HG03175 (cell line): ENCODE measurements at regions not wholly inside any gene's neighbourhood (a gene's known extent, or its start where the extent isn't known, plus 50 kb on each side); places are given as distances from the start of the nearest gene placed in this dataset.

Source experiments
- ATAC-seq: cut with Tn5 transposase; IDR thresholded peaks from one replicate; pipeline ENCODE4 v1.9.1; 2021; ENCODE audit warnings: mild to moderate bottlenecking, moderate library complexity; ENCODE audit not compliant: unreplicated experiment

GRCh38 chr4:83664741-83665140, 128.8 kb downstream of the GPAT3 start:
- no peak for ATAC-seq

DNA sequence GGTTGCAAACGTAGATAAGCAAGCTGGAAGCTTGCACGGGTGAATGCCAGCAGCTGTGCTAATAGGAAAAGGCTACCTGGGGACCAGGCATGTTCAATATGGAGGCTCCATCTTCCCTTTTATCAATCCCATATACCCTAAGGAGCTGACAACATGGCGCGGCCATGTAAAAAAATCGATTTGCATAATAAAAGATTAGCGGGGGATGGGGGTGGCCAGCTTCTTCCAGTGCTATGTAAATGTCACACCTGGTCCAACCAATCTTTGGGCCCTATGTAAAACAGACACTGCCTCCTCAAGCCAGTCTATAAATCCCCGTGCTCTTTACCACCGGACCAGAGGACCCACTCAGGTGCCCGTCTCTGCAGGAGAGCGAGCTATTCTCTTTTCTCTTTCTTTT, 128.2 kb downstream of the GPAT3 start:
- ATAC-seq, result no peak

GRCh38 chr4:83662204-83662603, 126.3 kb downstream of the GPAT3 start:
- no peak for ATAC-seq

DNA sequence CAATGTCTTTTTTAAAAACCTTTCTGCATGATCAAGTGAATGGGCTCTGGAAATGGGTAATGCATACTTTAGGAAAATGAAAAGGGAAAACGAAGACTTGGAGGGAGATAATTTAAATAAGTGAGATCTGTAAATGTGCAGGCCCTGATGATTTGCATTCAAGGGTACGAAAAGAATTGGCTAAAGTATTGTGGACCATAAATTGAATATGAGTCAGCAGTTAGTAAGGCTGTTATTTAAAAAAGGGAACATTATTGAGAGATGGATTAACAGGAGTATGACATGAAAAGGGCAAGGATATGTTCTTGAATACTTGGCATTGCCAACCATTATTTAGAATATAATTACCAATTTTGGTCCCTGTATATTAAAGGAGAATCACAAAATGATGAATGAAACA, 125.5 kb downstream of the GPAT3 start:
- ATAC-seq, result no peak

DNA sequence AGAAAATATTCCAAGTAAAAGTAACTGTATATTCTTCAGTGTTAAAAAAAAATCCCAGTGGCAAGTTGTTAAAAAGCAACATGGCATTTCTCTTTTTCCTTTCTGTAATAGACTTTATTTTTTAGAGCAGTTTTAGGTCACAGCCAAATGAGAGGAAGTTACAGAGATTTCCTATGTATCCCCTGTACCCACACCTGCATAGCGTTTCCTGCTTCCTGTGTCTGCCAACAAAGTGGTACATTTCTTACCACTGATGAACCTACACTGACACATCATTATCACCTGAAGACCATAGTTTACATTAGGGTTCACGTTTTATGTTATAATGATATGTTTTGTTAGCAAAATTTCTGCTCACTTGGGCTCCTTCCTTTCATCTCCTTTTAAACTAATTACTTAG, 124.7 kb downstream of the GPAT3 start:
- no peak for ATAC-seq

- ATAC-seq, result no peak
Observed at GRCh38 chr4:83658806-83659205, 122.9 kb downstream of the GPAT3 start.

DNA sequence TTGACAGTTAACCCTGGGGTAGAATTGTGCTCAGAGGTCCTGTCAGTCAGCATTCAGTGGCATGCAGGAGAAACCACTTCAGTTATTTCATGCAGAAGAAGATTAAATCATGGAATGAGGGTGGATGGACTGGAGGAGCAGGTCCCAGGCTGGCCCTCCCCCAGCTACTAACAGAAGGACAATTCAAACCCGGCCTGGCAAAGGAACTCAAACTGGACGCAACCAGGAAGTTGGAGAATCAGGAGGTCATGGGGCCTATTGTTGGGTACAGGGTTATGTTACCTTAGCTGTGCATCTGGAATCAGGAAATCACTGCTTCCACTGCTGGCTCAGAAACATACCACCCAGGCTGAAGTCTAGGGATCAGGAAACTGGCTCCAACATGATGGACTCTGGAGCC, 121.4 kb downstream of the GPAT3 start:
- ATAC-seq, result no peak
